WTC11 (cell line): ENCODE measurements at regions not wholly inside any gene's neighbourhood (a gene's known extent, or its start where the extent isn't known, plus 50 kb on each side); places are given as distances from the start of the nearest gene placed in this dataset.

Experiments used
- ATAC-seq: fragments of 200-7000 bp; cut with Tn5 transposase; 2 replicates; pipeline ENCODE4 v1.10.0; 2021; ENCODE audit warnings: mild to moderate bottlenecking, moderate library complexity
- CTCF ChIA-PET: fragments of 300-600 bp; sonication (Branson Sonifier 250); formaldehyde crosslinking; loops from one replicate; lab custom pipeline; 2021; ENCODE audit warnings: antibody characterized with exemption; lab: Charles Lee
- POLR2A ChIA-PET: fragments of 350-600 bp; sonication (Branson Sonifier 250); formaldehyde crosslinking; loops from one replicate; lab custom pipeline; 2021; ENCODE audit warnings: antibody characterized with exemption; lab: Charles Lee
- DNase-seq: peaks from one replicate; pipeline ENCODE4 v3.0.0; 2021; ENCODE audit warnings: low spot score
- H3K27ac Mint-ChIP-seq: 2 replicates; pipeline ENCODE4 v1.8.0; 2021; ENCODE audit warnings: mixed read lengths
- H3K27me3 Mint-ChIP-seq: 2 replicates; pipeline ENCODE4 v1.8.0; 2021; ENCODE audit warnings: low read depth, mild to moderate bottlenecking, moderate library complexity, mixed read lengths
- H3K36me3 Mint-ChIP-seq: 2 replicates; pipeline ENCODE4 v1.8.0; 2021; ENCODE audit warnings: mixed read lengths
- H3K4me1 Mint-ChIP-seq: 2 replicates; pipeline ENCODE4 v1.8.0; 2022; ENCODE audit warnings: mixed read lengths
- H3K4me3 Mint-ChIP-seq: 2 replicates; pipeline ENCODE4 v1.8.0; 2021; ENCODE audit warnings: mild to moderate bottlenecking, moderate library complexity, mixed read lengths
- H3K9me3 Mint-ChIP-seq: 2 replicates; pipeline ENCODE4 v1.8.0; 2021; ENCODE audit warnings: mixed read lengths
- ATF1 ChIP-seq: sonication (generic); formaldehyde crosslinking; IDR thresholded peaks from 2 replicates; pipeline ENCODE4 v1.8.1; 2023; ENCODE audit warnings: mild to moderate bottlenecking, moderate library complexity, missing genetic modification reagents
- CREM ChIP-seq: sonication (generic); formaldehyde crosslinking; IDR thresholded peaks from 2 replicates; pipeline ENCODE4 v1.8.1; 2022; ENCODE audit warnings: mild to moderate bottlenecking, missing genetic modification reagents, moderate library complexity
- ETV6 ChIP-seq: sonication (generic); formaldehyde crosslinking; IDR thresholded peaks from 2 replicates; pipeline ENCODE4 v1.8.1; 2022; ENCODE audit warnings: mild to moderate bottlenecking, missing genetic modification reagents
- FOXK1 ChIP-seq: sonication (generic); formaldehyde crosslinking; IDR thresholded peaks from 2 replicates; pipeline ENCODE4 v1.8.0; 2022; ENCODE audit warnings: mild to moderate bottlenecking, moderate library complexity, missing genetic modification reagents
- JAZF1 ChIP-seq: fragments of 250-450 bp; sonication (Bioruptor Pico); IDR thresholded peaks from 2 replicates; pipeline ENCODE4 v1.9.0; 2021; ENCODE audit warnings: moderate library complexity, mild to moderate bottlenecking, inconsistent platforms
- NFATC4 ChIP-seq: fragments of 250-450 bp; sonication (Bioruptor Pico); IDR thresholded peaks from 2 replicates; pipeline ENCODE4 v1.9.0; 2021; ENCODE audit warnings: mild to moderate bottlenecking
- NFYB ChIP-seq: sonication (generic); formaldehyde crosslinking; conservative IDR thresholded peaks from 2 replicates; pipeline ENCODE4 v1.8.0; 2022; ENCODE audit warnings: low read depth, missing genetic modification reagents
- OVOL2 ChIP-seq: fragments of 250-450 bp; sonication (Bioruptor Pico); IDR thresholded peaks from 2 replicates; pipeline ENCODE4 v1.9.0; 2021; ENCODE audit warnings: mild to moderate bottlenecking, borderline replicate concordance
- ZNF219 ChIP-seq: sonication (generic); formaldehyde crosslinking; IDR thresholded peaks from 2 replicates; pipeline ENCODE4 v1.8.0; 2023; ENCODE audit warnings: missing genetic modification reagents, mild to moderate bottlenecking, borderline replicate concordance
- ZNF416 ChIP-seq: fragments of 250-450 bp; sonication (Bioruptor Pico); IDR thresholded peaks from 2 replicates; pipeline ENCODE4 v1.9.0; 2021; ENCODE audit warnings: mild to moderate bottlenecking, inconsistent platforms
- ZNF423 ChIP-seq: fragments of 250-450 bp; sonication (Bioruptor Pico); IDR thresholded peaks from 2 replicates; pipeline ENCODE4 v2.1.2; 2022; ENCODE audit warnings: mild to moderate bottlenecking, moderate library complexity
- ZNF671 ChIP-seq: fragments of 250-450 bp; sonication (Bioruptor Pico); IDR thresholded peaks from 2 replicates; pipeline ENCODE4 v1.8.0; 2021; ENCODE audit warnings: mild to moderate bottlenecking
- TF ChIP-seq, protein P1 (sequence below): sonication (generic); formaldehyde crosslinking; IDR thresholded peaks from 2 replicates; pipeline ENCODE4 v1.8.0; 2022; ENCODE audit warnings: mild to moderate bottlenecking, missing genetic modification reagents
- TF ChIP-seq, protein P2 (sequence below): sonication (generic); formaldehyde crosslinking; IDR thresholded peaks from 2 replicates; pipeline ENCODE4 v1.8.1; 2022; ENCODE audit warnings: low read depth, missing genetic modification reagents, borderline replicate concordance
- TF ChIP-seq, protein P3 (sequence below): sonication (generic); formaldehyde crosslinking; IDR thresholded peaks from 2 replicates; pipeline ENCODE4 v1.8.0; 2022; ENCODE audit warnings: mild to moderate bottlenecking, missing genetic modification reagents
- TF ChIP-seq, protein P4 (sequence below): sonication (generic); formaldehyde crosslinking; IDR thresholded peaks from 2 replicates; pipeline ENCODE4 v1.8.1; 2023; ENCODE audit warnings: mild to moderate bottlenecking, moderate library complexity, missing genetic modification reagents
- TF ChIP-seq, protein P5 (sequence below): sonication (generic); formaldehyde crosslinking; IDR thresholded peaks from 2 replicates; pipeline ENCODE4 v1.8.1; 2023; ENCODE audit warnings: mild to moderate bottlenecking, missing genetic modification reagents, moderate library complexity
- TF ChIP-seq, protein P6 (sequence below): sonication (generic); formaldehyde crosslinking; IDR thresholded peaks from 2 replicates; pipeline ENCODE4 v1.8.0; 2023; ENCODE audit warnings: missing genetic modification reagents
- TF ChIP-seq, protein P7 (sequence below): fragments of 250-450 bp; sonication (Bioruptor Pico); IDR thresholded peaks from 2 replicates; pipeline ENCODE4 v1.9.0; 2021; ENCODE audit warnings: mild to moderate bottlenecking
- TF ChIP-seq, protein P8 (sequence below): sonication (generic); formaldehyde crosslinking; IDR thresholded peaks from 2 replicates; pipeline ENCODE4 v1.8.1; 2022; ENCODE audit warnings: mild to moderate bottlenecking, moderate library complexity, missing genetic modification reagents
- TF ChIP-seq, protein P9 (sequence below): fragments of 200-600 bp; IDR thresholded peaks from 2 replicates; pipeline ENCODE4 v1.8.0; 2022; ENCODE audit warnings: antibody characterized with exemption
- TF ChIP-seq, protein P10 (sequence below): fragments of 250-450 bp; sonication (Bioruptor Pico); IDR thresholded peaks from 2 replicates; pipeline ENCODE4 v1.8.0; 2021; ENCODE audit warnings: mild to moderate bottlenecking

DNA sequence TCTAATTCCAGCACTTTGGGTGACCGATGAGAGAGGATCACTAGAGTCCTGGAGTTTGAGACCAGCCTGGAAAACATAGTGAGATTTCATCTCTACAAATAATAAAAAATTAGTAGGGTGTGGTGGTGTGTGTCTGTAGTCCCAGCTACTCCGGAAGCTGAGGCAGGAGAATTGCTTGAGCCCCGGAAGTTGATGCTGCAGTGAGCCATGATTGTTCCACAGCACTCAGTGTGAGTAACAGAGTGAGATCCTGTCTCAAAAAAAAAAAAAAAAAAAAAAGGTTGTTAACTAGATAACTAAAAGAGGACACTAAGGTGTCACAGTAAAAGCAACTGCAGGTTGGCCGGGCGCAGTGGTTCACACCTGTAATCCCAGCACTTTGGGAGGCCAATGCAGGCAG is 121.3 kb upstream of the MAX start (continued):
- TF ChIP-seq, protein P1, sequence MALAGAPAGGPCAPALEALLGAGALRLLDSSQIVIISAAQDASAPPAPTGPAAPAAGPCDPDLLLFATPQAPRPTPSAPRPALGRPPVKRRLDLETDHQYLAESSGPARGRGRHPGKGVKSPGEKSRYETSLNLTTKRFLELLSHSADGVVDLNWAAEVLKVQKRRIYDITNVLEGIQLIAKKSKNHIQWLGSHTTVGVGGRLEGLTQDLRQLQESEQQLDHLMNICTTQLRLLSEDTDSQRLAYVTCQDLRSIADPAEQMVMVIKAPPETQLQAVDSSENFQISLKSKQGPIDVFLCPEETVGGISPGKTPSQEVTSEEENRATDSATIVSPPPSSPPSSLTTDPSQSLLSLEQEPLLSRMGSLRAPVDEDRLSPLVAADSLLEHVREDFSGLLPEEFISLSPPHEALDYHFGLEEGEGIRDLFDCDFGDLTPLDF = no peak
- TF ChIP-seq ZNF423 (CRISPR knock-in tag) = no peak
- TF ChIP-seq, protein P2, sequence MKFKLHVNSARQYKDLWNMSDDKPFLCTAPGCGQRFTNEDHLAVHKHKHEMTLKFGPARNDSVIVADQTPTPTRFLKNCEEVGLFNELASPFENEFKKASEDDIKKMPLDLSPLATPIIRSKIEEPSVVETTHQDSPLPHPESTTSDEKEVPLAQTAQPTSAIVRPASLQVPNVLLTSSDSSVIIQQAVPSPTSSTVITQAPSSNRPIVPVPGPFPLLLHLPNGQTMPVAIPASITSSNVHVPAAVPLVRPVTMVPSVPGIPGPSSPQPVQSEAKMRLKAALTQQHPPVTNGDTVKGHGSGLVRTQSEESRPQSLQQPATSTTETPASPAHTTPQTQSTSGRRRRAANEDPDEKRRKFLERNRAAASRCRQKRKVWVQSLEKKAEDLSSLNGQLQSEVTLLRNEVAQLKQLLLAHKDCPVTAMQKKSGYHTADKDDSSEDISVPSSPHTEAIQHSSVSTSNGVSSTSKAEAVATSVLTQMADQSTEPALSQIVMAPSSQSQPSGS = no peak
- no peak for TF ChIP-seq JAZF1
- TF ChIP-seq ZNF671 (CRISPR knock-in tag) = no peak
- TF ChIP-seq, all 79 proteins: peak for 0

DNA sequence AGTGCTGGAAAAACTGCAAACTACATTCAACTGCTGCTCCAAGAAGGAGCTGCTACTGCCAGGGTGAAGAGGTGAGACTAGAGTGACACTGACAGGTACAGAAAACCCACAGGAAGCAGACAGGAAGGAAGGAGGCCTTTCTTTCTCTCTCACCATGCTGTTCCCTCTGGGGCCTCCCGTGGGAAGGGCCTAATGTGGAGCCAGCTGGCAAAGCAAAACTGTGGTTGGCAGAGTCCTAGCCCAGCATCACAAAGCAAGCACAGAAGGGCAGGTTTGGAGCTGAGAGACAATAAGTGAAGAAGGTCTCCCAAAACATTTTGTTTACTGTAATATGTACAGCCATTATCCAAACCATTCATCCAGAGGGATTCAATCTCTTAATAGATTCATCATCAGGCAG is 122.5 kb upstream of the MAX start:
- CTCF ChIA-PET = interaction anchor here (0.6 kb wide), 1 partner anchor 22 kb away, joined by 3 read pairs; no protein-coding TSS in a partner anchor
- H3K4me3 Mint-ChIP-seq = no peak overlapping the region
- no peak overlapping the region for H3K27ac Mint-ChIP-seq
- peaks cover 2% of the 10 kb centered on the region; the same call in 1 of the 2 replicates for H3K27me3 Mint-ChIP-seq
- DNase-seq = no peak
- H3K36me3 Mint-ChIP-seq = no peaks in the 10 kb centered on the region
- POLR2A ChIA-PET = no interaction called here
- peaks cover 51% of the 10 kb centered on the region for H3K4me1 Mint-ChIP-seq
- no peaks in the 10 kb centered on the region for H3K9me3 Mint-ChIP-seq
- no peak for ATAC-seq
- TF ChIP-seq, protein P3, sequence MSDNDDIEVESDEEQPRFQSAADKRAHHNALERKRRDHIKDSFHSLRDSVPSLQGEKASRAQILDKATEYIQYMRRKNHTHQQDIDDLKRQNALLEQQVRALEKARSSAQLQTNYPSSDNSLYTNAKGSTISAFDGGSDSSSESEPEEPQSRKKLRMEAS (CRISPR knock-in tag) = no peak
- no peak for TF ChIP-seq OVOL2
- TF ChIP-seq, protein P4, sequence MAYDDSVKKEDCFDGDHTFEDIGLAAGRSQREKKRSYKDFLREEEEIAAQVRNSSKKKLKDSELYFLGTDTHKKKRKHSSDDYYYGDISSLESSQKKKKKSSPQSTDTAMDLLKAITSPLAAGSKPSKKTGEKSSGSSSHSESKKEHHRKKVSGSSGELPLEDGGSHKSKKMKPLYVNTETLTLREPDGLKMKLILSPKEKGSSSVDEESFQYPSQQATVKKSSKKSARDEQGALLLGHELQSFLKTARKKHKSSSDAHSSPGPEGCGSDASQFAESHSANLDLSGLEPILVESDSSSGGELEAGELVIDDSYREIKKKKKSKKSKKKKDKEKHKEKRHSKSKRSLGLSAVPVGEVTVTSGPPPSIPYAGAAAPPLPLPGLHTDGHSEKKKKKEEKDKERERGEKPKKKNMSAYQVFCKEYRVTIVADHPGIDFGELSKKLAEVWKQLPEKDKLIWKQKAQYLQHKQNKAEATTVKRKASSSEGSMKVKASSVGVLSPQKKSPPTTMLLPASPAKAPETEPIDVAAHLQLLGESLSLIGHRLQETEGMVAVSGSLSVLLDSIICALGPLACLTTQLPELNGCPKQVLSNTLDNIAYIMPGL (CRISPR knock-in tag) = no peak
- TF ChIP-seq NFATC4 (CRISPR knock-in tag) = no peak
- TF ChIP-seq, protein P5, sequence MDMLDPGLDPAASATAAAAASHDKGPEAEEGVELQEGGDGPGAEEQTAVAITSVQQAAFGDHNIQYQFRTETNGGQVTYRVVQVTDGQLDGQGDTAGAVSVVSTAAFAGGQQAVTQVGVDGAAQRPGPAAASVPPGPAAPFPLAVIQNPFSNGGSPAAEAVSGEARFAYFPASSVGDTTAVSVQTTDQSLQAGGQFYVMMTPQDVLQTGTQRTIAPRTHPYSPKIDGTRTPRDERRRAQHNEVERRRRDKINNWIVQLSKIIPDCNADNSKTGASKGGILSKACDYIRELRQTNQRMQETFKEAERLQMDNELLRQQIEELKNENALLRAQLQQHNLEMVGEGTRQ (CRISPR knock-in tag) = no peak
- no peak for TF ChIP-seq ZNF416 (CRISPR knock-in tag)
- TF ChIP-seq, protein P6, sequence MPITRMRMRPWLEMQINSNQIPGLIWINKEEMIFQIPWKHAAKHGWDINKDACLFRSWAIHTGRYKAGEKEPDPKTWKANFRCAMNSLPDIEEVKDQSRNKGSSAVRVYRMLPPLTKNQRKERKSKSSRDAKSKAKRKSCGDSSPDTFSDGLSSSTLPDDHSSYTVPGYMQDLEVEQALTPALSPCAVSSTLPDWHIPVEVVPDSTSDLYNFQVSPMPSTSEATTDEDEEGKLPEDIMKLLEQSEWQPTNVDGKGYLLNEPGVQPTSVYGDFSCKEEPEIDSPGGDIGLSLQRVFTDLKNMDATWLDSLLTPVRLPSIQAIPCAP (CRISPR knock-in tag) = no peak
- no peak for TF ChIP-seq ATF1 (CRISPR knock-in tag)
- no peak for TF ChIP-seq ETV6 (CRISPR knock-in tag)
- TF ChIP-seq, protein P7, sequence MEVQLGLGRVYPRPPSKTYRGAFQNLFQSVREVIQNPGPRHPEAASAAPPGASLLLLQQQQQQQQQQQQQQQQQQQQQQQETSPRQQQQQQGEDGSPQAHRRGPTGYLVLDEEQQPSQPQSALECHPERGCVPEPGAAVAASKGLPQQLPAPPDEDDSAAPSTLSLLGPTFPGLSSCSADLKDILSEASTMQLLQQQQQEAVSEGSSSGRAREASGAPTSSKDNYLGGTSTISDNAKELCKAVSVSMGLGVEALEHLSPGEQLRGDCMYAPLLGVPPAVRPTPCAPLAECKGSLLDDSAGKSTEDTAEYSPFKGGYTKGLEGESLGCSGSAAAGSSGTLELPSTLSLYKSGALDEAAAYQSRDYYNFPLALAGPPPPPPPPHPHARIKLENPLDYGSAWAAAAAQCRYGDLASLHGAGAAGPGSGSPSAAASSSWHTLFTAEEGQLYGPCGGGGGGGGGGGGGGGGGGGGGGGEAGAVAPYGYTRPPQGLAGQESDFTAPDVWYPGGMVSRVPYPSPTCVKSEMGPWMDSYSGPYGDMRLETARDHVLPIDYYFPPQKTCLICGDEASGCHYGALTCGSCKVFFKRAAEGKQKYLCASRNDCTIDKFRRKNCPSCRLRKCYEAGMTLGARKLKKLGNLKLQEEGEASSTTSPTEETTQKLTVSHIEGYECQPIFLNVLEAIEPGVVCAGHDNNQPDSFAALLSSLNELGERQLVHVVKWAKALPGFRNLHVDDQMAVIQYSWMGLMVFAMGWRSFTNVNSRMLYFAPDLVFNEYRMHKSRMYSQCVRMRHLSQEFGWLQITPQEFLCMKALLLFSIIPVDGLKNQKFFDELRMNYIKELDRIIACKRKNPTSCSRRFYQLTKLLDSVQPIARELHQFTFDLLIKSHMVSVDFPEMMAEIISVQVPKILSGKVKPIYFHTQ (CRISPR knock-in tag) = no peak
- TF ChIP-seq CREM (CRISPR knock-in tag) = no peak
- TF ChIP-seq, protein P8, sequence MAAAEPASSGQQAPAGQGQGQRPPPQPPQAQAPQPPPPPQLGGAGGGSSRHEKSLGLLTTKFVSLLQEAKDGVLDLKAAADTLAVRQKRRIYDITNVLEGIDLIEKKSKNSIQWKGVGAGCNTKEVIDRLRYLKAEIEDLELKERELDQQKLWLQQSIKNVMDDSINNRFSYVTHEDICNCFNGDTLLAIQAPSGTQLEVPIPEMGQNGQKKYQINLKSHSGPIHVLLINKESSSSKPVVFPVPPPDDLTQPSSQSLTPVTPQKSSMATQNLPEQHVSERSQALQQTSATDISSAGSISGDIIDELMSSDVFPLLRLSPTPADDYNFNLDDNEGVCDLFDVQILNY (CRISPR knock-in tag) = no peak
- TF ChIP-seq, protein P9, sequence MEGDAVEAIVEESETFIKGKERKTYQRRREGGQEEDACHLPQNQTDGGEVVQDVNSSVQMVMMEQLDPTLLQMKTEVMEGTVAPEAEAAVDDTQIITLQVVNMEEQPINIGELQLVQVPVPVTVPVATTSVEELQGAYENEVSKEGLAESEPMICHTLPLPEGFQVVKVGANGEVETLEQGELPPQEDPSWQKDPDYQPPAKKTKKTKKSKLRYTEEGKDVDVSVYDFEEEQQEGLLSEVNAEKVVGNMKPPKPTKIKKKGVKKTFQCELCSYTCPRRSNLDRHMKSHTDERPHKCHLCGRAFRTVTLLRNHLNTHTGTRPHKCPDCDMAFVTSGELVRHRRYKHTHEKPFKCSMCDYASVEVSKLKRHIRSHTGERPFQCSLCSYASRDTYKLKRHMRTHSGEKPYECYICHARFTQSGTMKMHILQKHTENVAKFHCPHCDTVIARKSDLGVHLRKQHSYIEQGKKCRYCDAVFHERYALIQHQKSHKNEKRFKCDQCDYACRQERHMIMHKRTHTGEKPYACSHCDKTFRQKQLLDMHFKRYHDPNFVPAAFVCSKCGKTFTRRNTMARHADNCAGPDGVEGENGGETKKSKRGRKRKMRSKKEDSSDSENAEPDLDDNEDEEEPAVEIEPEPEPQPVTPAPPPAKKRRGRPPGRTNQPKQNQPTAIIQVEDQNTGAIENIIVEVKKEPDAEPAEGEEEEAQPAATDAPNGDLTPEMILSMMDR = no peak
- TF ChIP-seq NFYB (CRISPR knock-in tag) = no peak
- TF ChIP-seq ZNF219 (CRISPR knock-in tag) = no peak
- TF ChIP-seq, protein P10, sequence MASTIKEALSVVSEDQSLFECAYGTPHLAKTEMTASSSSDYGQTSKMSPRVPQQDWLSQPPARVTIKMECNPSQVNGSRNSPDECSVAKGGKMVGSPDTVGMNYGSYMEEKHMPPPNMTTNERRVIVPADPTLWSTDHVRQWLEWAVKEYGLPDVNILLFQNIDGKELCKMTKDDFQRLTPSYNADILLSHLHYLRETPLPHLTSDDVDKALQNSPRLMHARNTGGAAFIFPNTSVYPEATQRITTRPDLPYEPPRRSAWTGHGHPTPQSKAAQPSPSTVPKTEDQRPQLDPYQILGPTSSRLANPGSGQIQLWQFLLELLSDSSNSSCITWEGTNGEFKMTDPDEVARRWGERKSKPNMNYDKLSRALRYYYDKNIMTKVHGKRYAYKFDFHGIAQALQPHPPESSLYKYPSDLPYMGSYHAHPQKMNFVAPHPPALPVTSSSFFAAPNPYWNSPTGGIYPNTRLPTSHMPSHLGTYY (CRISPR knock-in tag) = no peak
- no peak for TF ChIP-seq FOXK1 (CRISPR knock-in tag)
